ENCODE measurements at regions not wholly inside any gene's neighbourhood (a gene's known extent, or its start where the extent isn't known, plus 50 kb on each side); places are given as distances from the start of the nearest gene placed in this dataset.

DNA sequence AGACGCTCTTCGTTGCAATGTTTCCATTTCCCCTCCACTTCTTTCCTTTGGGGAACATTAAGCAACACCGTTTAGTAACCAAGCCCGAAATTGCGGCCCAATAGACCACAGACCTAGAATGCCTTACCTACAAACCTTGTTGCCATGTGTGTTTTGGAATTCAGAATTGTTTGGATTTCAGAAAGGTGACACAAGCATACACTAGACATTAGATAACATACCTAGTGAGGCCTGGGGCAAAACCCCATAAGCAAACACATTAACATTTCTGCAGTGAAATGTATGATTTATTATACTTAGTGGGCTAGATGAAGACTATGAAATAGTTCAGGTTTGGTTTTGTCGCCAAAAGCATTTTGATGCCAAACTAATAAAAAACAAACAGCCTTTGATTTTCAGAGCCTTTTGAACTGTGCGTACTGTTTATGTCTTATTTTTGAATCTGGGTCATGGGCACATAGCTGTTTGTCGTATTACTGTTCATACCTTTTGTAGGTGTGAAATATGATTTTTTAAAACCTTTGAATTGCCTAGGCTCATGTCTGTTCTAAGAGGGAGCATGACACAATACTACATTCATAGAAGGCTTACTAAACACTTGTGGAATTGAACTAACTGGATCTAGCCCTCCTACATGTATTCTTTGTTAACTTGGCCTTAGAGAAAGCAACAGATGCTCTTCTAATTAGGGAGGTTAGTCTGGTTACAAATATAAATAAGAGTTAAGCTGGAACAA lies 88.6 kb upstream of the TMEM164 start:
- H3K4me1 ChIP-seq (ENCODE audit: control insufficient read depth, insufficient read depth, low read length), result no peaks in the 10 kb centered on the region
- no peaks in the 10 kb centered on the region; the same call in 2 of the 3 replicates for H3K9me3 ChIP-seq (replicated peaks; ENCODE audit: control insufficient read depth, insufficient read depth, low read length)
- in situ Hi-C loops (cut with MboI) (no loop called here), intact Hi-C loops (cut with micrococcal nuclease; ENCODE audit: unreplicated experiment) (loop anchor here (5.0 kb wide), 1 partner anchor 503 kb away; no protein-coding TSS in a partner anchor)
- no peak overlapping the region for H2AFZ ChIP-seq (ENCODE audit: control insufficient read depth, low read depth, low read length)
- SMC1A ChIA-PET (ENCODE audit: uncharacterized antibody, unreplicated experiment), result interaction anchor here (1.9 kb wide), 1 partner anchor 232 kb away, joined by 4 read pairs; no protein-coding TSS in a partner anchor
- POLR2A ChIA-PET, result no interaction called here
- no peak for FAIRE-seq
- DNase-seq (ENCODE audit: low read depth, low spot score), result no peak
- CTCF ChIA-PET, result interaction anchor here (1.0 to 4.3 kb wide), 4 partner anchors 30 to 233 kb away, joined by 3 to 16 read pairs (median 3); no protein-coding TSS in a partner anchor
- TF ChIP-seq POLR2A (IDR thresholded peaks at IDR 0.05; ENCODE audit: low read depth, low read length) (no peak), NFIC (IDR thresholded peaks at IDR 0.05; ENCODE audit: low read depth, low read length) (no peak), NFXL1 (IDR thresholded peaks at IDR 0.05; ENCODE audit: borderline replicate concordance) (no peak), SP1 (IDR thresholded peaks at IDR 0.05; ENCODE audit: low read depth, low read length) (no peak), RB1 (IDR thresholded peaks at IDR 0.05; ENCODE audit: borderline replicate concordance) (no peak)
- TF ChIP-seq, protein P1, sequence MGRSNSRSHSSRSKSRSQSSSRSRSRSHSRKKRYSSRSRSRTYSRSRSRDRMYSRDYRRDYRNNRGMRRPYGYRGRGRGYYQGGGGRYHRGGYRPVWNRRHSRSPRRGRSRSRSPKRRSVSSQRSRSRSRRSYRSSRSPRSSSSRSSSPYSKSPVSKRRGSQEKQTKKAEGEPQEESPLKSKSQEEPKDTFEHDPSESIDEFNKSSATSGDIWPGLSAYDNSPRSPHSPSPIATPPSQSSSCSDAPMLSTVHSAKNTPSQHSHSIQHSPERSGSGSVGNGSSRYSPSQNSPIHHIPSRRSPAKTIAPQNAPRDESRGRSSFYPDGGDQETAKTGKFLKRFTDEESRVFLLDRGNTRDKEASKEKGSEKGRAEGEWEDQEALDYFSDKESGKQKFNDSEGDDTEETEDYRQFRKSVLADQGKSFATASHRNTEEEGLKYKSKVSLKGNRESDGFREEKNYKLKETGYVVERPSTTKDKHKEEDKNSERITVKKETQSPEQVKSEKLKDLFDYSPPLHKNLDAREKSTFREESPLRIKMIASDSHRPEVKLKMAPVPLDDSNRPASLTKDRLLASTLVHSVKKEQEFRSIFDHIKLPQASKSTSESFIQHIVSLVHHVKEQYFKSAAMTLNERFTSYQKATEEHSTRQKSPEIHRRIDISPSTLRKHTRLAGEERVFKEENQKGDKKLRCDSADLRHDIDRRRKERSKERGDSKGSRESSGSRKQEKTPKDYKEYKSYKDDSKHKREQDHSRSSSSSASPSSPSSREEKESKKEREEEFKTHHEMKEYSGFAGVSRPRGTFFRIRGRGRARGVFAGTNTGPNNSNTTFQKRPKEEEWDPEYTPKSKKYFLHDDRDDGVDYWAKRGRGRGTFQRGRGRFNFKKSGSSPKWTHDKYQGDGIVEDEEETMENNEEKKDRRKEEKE (IDR thresholded peaks at IDR 0.05), result no peak
- TF ChIP-seq, protein P2, sequence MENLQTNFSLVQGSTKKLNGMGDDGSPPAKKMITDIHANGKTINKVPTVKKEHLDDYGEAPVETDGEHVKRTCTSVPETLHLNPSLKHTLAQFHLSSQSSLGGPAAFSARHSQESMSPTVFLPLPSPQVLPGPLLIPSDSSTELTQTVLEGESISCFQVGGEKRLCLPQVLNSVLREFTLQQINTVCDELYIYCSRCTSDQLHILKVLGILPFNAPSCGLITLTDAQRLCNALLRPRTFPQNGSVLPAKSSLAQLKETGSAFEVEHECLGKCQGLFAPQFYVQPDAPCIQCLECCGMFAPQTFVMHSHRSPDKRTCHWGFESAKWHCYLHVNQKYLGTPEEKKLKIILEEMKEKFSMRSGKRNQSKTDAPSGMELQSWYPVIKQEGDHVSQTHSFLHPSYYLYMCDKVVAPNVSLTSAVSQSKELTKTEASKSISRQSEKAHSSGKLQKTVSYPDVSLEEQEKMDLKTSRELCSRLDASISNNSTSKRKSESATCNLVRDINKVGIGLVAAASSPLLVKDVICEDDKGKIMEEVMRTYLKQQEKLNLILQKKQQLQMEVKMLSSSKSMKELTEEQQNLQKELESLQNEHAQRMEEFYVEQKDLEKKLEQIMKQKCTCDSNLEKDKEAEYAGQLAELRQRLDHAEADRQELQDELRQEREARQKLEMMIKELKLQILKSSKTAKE (IDR thresholded peaks at IDR 0.05; ENCODE audit: low read depth, poor library complexity, severe bottlenecking), result no peak
- TF ChIP-seq, protein P3, sequence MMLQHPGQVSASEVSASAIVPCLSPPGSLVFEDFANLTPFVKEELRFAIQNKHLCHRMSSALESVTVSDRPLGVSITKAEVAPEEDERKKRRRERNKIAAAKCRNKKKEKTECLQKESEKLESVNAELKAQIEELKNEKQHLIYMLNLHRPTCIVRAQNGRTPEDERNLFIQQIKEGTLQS (IDR thresholded peaks at IDR 0.05; ENCODE audit: borderline replicate concordance, extremely low read depth, low read depth, low read length), result no peak
- H3K27ac ChIP-seq (ENCODE audit: control insufficient read depth, insufficient read depth), result no peak overlapping the region
- BruUV-seq (replicated peaks), result no TSS peak
- no peak overlapping the region for H3K4me3 ChIP-seq
- no peak overlapping the region for H3K9ac ChIP-seq (ENCODE audit: control insufficient read depth, insufficient read depth, low read length)
- WGBS (ENCODE audit: insufficient coverage, insufficient replicate concordance, low lambda C conversion rate, missing lambda C conversion rate), result 61% methylated on average over 8 of the region's 8 CpGs
- RAD21 ChIA-PET (ENCODE audit: unreplicated experiment), result no interaction called here
- H4K20me1 ChIP-seq (ENCODE audit: control insufficient read depth, insufficient read depth), result no peaks in the 10 kb centered on the region
- ATAC-seq, result no peak
- no peaks in the 10 kb centered on the region for H3K27me3 ChIP-seq (replicated peaks in 1 of 2; ENCODE audit: control insufficient read depth in 2 of 2, insufficient read depth in 2 of 2, low read length in 1 of 2)
- H3K36me3 ChIP-seq (ENCODE audit: control insufficient read depth in 2 of 2, insufficient read depth in 2 of 2, low read length in 1 of 2), result no peaks in the 10 kb centered on the region
- no peak overlapping the region for H3K4me2 ChIP-seq (ENCODE audit: control insufficient read depth, insufficient read depth)
- no peaks in the 10 kb centered on the region for H3K79me2 ChIP-seq (ENCODE audit: control insufficient read depth, insufficient read depth, low read length)
